Mucosa of descending colon (tissue), 3 donors: ENCODE measurements at regions not wholly inside any gene's neighbourhood (a gene's known extent, or its start where the extent isn't known, plus 50 kb on each side); places are given as distances from the start of the nearest gene placed in this dataset.

Source experiments
- ATAC-seq: fragments of 200-7000 bp; cut with Tn5 transposase; one replicate; pipeline ENCODE4 v1.9.1; 2020; ENCODE audit warnings: mild to moderate bottlenecking, moderate library complexity
- DNase-seq, 3 donors: peaks; one replicate each; pipeline ENCODE4 v3.0.0-alpha.2; 2020
- H3K36me3 ChIP-seq: fragments of 200-600 bp; one replicate; pipeline ENCODE4 v1.8.0; 2021; ENCODE audit warnings: low read depth, mild to moderate bottlenecking
- H3K4me1 ChIP-seq: fragments of 200-600 bp; one replicate; pipeline ENCODE4 v1.8.0; 2021; ENCODE audit warnings: low read depth, mild to moderate bottlenecking
- H3K4me3 ChIP-seq: fragments of 200-600 bp; one replicate; pipeline ENCODE4 v1.8.0; 2021; ENCODE audit warnings: mild to moderate bottlenecking
- H3K9me3 ChIP-seq: fragments of 200-600 bp; one replicate; pipeline ENCODE4 v1.8.0; 2021; ENCODE audit warnings: mild to moderate bottlenecking
- intact Hi-C, 2 donors: fragments of 100-400 bp; cut with DNase I in 1 of 2; cut with micrococcal nuclease in 1 of 2; formaldehyde crosslinking; loops; one replicate each; pipeline versions ENCODE4 v1.11.0 to v1.11.1; 2022; cut with DNase I, micrococcal nuclease
- TF ChIP-seq, protein P1 (sequence below): fragments of 200-600 bp; IDR thresholded peaks from one replicate; pipeline ENCODE4 v1.8.0; 2022; ENCODE audit warnings: antibody characterized with exemption, mild to moderate bottlenecking
- donor health status: DM: no; HTN: no; CAD: no; lungs with moderate emphysema.
- donor health status: DM: no; HTN: no; CAD: no.
- donor health status: DM: no; HTN: yes; CAD: no.

- TF ChIP-seq, protein P1, sequence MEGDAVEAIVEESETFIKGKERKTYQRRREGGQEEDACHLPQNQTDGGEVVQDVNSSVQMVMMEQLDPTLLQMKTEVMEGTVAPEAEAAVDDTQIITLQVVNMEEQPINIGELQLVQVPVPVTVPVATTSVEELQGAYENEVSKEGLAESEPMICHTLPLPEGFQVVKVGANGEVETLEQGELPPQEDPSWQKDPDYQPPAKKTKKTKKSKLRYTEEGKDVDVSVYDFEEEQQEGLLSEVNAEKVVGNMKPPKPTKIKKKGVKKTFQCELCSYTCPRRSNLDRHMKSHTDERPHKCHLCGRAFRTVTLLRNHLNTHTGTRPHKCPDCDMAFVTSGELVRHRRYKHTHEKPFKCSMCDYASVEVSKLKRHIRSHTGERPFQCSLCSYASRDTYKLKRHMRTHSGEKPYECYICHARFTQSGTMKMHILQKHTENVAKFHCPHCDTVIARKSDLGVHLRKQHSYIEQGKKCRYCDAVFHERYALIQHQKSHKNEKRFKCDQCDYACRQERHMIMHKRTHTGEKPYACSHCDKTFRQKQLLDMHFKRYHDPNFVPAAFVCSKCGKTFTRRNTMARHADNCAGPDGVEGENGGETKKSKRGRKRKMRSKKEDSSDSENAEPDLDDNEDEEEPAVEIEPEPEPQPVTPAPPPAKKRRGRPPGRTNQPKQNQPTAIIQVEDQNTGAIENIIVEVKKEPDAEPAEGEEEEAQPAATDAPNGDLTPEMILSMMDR = no peak
- ATAC-seq (no peak), DNase-seq (no peak)
- no peaks in the 10 kb centered on the region for H3K9me3 ChIP-seq
- no peaks in the 10 kb centered on the region for H3K36me3 ChIP-seq
- H3K4me1 ChIP-seq = no peaks in the 10 kb centered on the region
- no peak overlapping the region for H3K4me3 ChIP-seq
- intact Hi-C loops = no loop called here
These were observed 87.4 kb downstream of the RAMP3 start for GRCh38 chr7:45244981-45245380.

DNA sequence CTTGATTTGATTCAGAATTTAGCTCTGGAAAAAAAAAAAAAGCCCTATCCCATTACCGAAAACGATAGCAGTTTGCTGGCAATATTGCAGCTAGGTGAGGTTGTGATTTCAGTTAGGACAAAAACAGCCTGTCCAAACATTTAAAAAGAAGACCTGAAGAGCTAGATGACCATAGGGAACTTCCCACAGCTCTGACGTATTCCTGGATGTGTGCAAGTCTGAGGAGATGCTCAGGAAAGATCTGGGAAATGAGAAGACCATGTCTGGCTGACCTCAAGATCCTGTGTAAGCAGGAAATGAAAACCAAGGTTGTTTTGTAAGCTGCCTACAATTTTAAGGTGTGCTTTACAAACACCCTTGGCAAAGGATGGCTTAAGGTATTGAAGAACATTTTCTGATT lies 88.7 kb downstream of the RAMP3 start:
- ATAC-seq (no peak), DNase-seq (no peak)
- Histone ChIP-seq H3K4me3 (no peak overlapping the region), H3K9me3 (no peaks in the 10 kb centered on the region), H3K36me3 (no peaks in the 10 kb centered on the region), H3K4me1 (no peaks in the 10 kb centered on the region)
- TF ChIP-seq, protein P1 = no peak
- intact Hi-C loops = no loop called here

GRCh38 chr7:45252248-45252647 lies 94.7 kb downstream of the RAMP3 start:
- Histone ChIP-seq H3K4me1 (no peaks in the 10 kb centered on the region), H3K36me3 (no peaks in the 10 kb centered on the region), H3K4me3 (no peak overlapping the region), H3K9me3 (no peaks in the 10 kb centered on the region)
- TF ChIP-seq, protein P1 = no peak
- DNase-seq = no peak
- intact Hi-C loops = no loop called here
- no peak for ATAC-seq

GRCh38 chr7:45252857-45253256 lies 95.3 kb downstream of the RAMP3 start:
- no peaks in the 10 kb centered on the region for H3K36me3 ChIP-seq
- TF ChIP-seq, protein P1 = no peak
- no peaks in the 10 kb centered on the region for H3K9me3 ChIP-seq
- intact Hi-C loops = no loop called here
- H3K4me1 ChIP-seq = no peaks in the 10 kb centered on the region
- DNase-seq = no peak
- ATAC-seq = no peak
- H3K4me3 ChIP-seq = no peak overlapping the region

DNA sequence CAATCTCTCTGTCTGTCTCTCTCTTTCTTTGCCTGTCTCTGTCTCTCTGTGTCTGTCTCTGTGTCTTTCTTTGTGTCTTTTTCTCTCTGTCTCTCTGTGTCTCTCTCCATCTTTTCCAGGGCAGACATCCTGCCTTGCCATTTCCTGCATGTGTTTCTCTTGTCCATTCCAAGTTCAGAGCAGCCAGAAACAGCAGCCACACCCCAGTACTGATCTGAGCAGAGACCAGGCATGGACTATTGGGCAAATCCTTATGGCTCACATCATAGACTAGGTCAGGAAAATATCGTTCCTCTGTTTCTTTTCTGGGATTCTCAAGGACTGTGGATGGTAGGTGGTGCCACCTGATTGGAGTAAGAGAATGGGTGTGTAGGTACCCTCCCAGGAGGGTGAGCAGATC lies 95.8 kb downstream of the RAMP3 start:
- Histone ChIP-seq H3K4me1 (no peaks in the 10 kb centered on the region), H3K36me3 (no peaks in the 10 kb centered on the region), H3K4me3 (no peak overlapping the region), H3K9me3 (no peaks in the 10 kb centered on the region)
- TF ChIP-seq, protein P1 = no peak
- intact Hi-C loops = no loop called here
- DNase-seq = no peak
- ATAC-seq = no peak

- Histone ChIP-seq H3K4me1 (no peaks in the 10 kb centered on the region), H3K9me3 (no peaks in the 10 kb centered on the region), H3K4me3 (no peak overlapping the region), H3K36me3 (no peaks in the 10 kb centered on the region)
- ATAC-seq (no peak), DNase-seq (no peak)
- intact Hi-C loops = no loop called here
- TF ChIP-seq, protein P1 = no peak
These were observed 97.6 kb downstream of the RAMP3 start for GRCh38 chr7:45255187-45255586.
